HFFc6 (cell line): ENCODE measurements at regions not wholly inside any gene's neighbourhood (a gene's known extent, or its start where the extent isn't known, plus 50 kb on each side); places are given as distances from the start of the nearest gene placed in this dataset.

Experiments
- DNase-seq: peaks from one replicate; pipeline ENCODE4 v3.0.0-alpha.2; 2018
- H3K27ac Mint-ChIP-seq: 2 replicates; pipeline ENCODE4 v1.8.0; 2020; ENCODE audit warnings: mild to moderate bottlenecking, mixed read lengths
- H3K27me3 Mint-ChIP-seq: 2 replicates; pipeline ENCODE4 v1.8.0; 2021; ENCODE audit warnings: mild to moderate bottlenecking, moderate library complexity, mixed read lengths; ENCODE audit not compliant: insufficient read depth
- H3K36me3 Mint-ChIP-seq: 2 replicates; pipeline ENCODE4 v1.8.0; 2021; ENCODE audit warnings: low read depth, mixed read lengths
- H3K4me1 Mint-ChIP-seq: 2 replicates; pipeline ENCODE4 v1.8.0; 2020; ENCODE audit warnings: low read depth, mixed read lengths
- H3K4me3 Mint-ChIP-seq: 2 replicates; pipeline ENCODE4 v1.8.0; 2020; ENCODE audit warnings: mild to moderate bottlenecking, moderate library complexity, mixed read lengths
- H3K9me3 Mint-ChIP-seq: 2 replicates; pipeline ENCODE4 v1.8.0; 2020; ENCODE audit warnings: mild to moderate bottlenecking, mixed read lengths
- TF ChIP-seq, protein P1 (sequence below): fragments of 200-600 bp; sonication (generic); IDR thresholded peaks from 2 replicates; pipeline ENCODE4 v1.5.0; 2021; ENCODE audit warnings: antibody characterized with exemption, mild to moderate bottlenecking

DNA sequence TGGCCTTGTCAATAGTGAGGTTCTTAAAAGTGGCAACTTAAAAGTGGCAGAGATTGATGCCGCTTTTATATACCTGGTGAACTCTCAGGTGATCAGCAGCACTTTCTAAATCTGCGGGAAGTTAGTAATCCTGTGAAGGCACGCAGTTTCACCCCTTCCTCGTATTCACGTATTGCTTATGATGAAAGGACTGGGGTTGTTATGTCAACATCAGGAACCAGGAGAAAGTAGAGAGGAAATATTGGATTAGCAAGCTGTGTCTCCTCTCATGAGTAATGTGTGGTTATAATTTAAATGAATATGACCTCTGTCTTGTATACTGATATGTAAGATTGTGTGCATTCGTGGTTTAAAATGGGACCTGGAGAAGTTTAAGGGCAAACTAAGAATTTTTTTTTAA lies 544.6 kb downstream of the SLITRK6 start:
- H3K4me3 Mint-ChIP-seq, result no peak overlapping the region
- peaks cover 7% of the 10 kb centered on the region; the same call in 1 of the 2 replicates for H3K36me3 Mint-ChIP-seq
- peaks cover 31% of the 10 kb centered on the region; the same call in 1 of the 2 replicates for H3K4me1 Mint-ChIP-seq
- no peak for DNase-seq
- TF ChIP-seq, protein P1, sequence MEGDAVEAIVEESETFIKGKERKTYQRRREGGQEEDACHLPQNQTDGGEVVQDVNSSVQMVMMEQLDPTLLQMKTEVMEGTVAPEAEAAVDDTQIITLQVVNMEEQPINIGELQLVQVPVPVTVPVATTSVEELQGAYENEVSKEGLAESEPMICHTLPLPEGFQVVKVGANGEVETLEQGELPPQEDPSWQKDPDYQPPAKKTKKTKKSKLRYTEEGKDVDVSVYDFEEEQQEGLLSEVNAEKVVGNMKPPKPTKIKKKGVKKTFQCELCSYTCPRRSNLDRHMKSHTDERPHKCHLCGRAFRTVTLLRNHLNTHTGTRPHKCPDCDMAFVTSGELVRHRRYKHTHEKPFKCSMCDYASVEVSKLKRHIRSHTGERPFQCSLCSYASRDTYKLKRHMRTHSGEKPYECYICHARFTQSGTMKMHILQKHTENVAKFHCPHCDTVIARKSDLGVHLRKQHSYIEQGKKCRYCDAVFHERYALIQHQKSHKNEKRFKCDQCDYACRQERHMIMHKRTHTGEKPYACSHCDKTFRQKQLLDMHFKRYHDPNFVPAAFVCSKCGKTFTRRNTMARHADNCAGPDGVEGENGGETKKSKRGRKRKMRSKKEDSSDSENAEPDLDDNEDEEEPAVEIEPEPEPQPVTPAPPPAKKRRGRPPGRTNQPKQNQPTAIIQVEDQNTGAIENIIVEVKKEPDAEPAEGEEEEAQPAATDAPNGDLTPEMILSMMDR, result no peak
- no peak overlapping the region for H3K27ac Mint-ChIP-seq
- H3K9me3 Mint-ChIP-seq, result peaks cover 10% of the 10 kb centered on the region
- H3K27me3 Mint-ChIP-seq, result peaks cover 1% of the 10 kb centered on the region; the same call in 1 of the 2 replicates

DNA sequence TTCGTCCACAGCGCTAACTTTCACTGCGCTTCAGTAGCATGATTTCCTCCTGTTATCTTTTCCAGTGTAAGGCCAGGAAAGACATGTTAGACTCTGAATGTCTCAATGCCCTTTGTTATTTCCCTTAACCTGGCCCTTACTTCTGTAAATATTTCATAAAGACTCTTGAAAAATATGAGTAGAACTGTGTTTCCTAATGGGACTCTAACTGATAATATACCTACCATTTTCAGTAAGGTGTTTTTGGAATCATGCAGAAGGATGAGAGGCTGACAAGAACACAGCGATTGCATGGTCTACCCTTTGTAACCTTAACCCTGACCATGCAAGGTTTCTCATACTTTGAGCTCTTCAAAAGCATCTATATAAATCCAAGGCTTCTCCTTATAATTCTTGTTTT lies 550.1 kb downstream of the SLITRK6 start:
- TF ChIP-seq, protein P1, result no peak
- no peak for DNase-seq
- H3K27me3 Mint-ChIP-seq, result peaks cover 1% of the 10 kb centered on the region; the same call in 1 of the 2 replicates
- no peak overlapping the region for H3K4me3 Mint-ChIP-seq
- no peak overlapping the region for H3K27ac Mint-ChIP-seq
- H3K4me1 Mint-ChIP-seq, result peaks cover 9% of the 10 kb centered on the region; the same call in 1 of the 2 replicates
- H3K36me3 Mint-ChIP-seq, result peaks cover 7% of the 10 kb centered on the region; the same call in 1 of the 2 replicates
- H3K9me3 Mint-ChIP-seq, result peaks cover 10% of the 10 kb centered on the region

DNA sequence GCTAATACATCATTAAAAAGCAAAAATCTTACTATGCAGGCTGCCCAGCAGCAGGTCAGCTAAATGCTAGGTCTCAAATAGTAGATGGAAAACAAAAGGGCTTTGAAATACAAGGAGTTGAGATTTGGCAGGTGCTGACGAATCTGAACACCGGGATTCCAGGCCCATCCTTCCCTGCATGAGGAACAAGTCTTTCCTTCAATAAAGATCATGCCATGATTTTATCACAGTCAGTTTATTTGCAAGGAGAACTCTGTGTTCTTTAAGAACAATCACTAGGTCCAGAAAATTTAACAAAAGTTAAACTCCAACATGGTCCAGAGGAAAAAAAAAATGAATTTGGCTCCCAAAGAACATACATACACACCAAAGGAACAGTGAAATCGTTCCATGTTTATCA lies 551.4 kb downstream of the SLITRK6 start:
- peaks cover 1% of the 10 kb centered on the region for H3K9me3 Mint-ChIP-seq
- H3K4me3 Mint-ChIP-seq, result no peak overlapping the region
- DNase-seq, result no peak
- TF ChIP-seq, protein P1, result no peak
- H3K4me1 Mint-ChIP-seq, result peaks cover 9% of the 10 kb centered on the region; the same call in 1 of the 2 replicates
- no peak overlapping the region for H3K27ac Mint-ChIP-seq
- H3K36me3 Mint-ChIP-seq, result peaks cover under 1% of the 10 kb centered on the region; the same call in 1 of the 2 replicates
- peaks cover 1% of the 10 kb centered on the region; the same call in 1 of the 2 replicates for H3K27me3 Mint-ChIP-seq

DNA sequence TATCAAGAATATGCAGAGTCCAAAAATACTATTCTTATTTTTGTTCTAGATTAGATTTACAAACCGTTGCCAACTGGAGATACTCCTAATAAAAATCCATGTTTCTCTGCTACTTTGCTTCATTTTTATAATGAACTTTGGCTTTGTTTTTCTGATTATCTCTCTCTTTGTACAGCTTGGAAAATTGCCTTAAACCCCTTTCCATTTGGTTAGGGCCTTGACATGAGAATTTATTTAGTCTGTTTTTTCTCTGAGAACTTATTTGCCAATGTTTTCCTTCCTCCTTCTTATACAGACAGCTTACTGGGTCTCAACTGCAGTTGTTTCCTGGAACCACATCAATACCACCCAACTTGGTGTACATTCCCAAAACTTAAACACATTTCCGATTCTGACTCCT lies 555.4 kb downstream of the SLITRK6 start:
- Mint-ChIP-seq H3K36me3 (no peaks in the 10 kb centered on the region; the same call in 1 of the 2 replicates), H3K9me3 (no peaks in the 10 kb centered on the region), H3K4me3 (no peak overlapping the region), H3K27ac (no peak overlapping the region), H3K4me1 (peaks cover 17% of the 10 kb centered on the region), H3K27me3 (no peaks in the 10 kb centered on the region)
- TF ChIP-seq, protein P1, result no peak
- no peak for DNase-seq

DNA sequence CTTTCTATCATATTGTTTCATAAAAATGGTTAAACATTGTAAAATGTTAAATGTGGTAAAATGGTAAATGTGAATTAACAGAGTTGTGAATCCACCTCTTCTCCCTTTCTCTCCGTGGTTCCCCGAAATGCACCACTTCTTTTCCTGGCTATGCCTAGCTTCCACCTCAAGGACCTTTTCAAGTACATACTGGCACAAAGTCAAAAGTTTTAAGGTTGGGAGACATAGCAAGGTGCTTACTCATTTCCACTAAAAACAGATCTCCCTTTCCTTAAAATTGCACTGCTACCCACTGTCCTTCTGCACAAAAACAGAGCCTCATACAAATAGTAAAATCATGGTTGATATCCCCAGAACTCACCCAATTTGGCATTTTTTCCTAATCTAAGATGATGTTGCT lies 558.2 kb downstream of the SLITRK6 start:
- TF ChIP-seq, protein P1, result no peak
- Mint-ChIP-seq H3K9me3 (no peaks in the 10 kb centered on the region), H3K27ac (no peak overlapping the region), H3K4me1 (peaks cover 27% of the 10 kb centered on the region), H3K4me3 (no peak overlapping the region), H3K36me3 (no peaks in the 10 kb centered on the region; the same call in 1 of the 2 replicates), H3K27me3 (no peaks in the 10 kb centered on the region)
- DNase-seq, result peak; percentile 5
